Heart right ventricle (tissue), 16 donors: ENCODE measurements at regions not wholly inside any gene's neighbourhood (a gene's known extent, or its start where the extent isn't known, plus 50 kb on each side); places are given as distances from the start of the nearest gene placed in this dataset.
"Not testable (repeated sequence)": the region's sequence is repeated elsewhere in the genome, so short reads cannot be mapped to it uniquely, and the experiment has no call there.

Source experiments
- ATAC-seq, 8 donors: fragments of 200-7000 bp; cut with Tn5 transposase; one replicate each; pipeline ENCODE4 v1.9.1; 2020; ENCODE audit warnings: mild to moderate bottlenecking in 8 of 8, moderate library complexity in 8 of 8, moderate number of reproducible peaks in 1 of 8
- DNase-seq, 2 donors: peaks; one replicate each; pipeline ENCODE4 v3.0.0-alpha.2; 2020
- H3K27ac ChIP-seq, 10 donors: fragments of 200-600 bp; sonication (generic) in 2 of 10; one replicate each; pipeline versions ENCODE4 v1.5.0 to v1.8.0; 2020 to 2022; ENCODE audit warnings: mild to moderate bottlenecking in 3 of 10
- H3K27me3 ChIP-seq, 7 donors: fragments of 200-600 bp; one replicate each; pipeline ENCODE4 v1.8.0; 2021 to 2022; ENCODE audit warnings: mild to moderate bottlenecking in 2 of 7
- H3K36me3 ChIP-seq, 9 donors: fragments of 200-600 bp; sonication (generic) in 1 of 9; one replicate each; pipeline versions ENCODE4 v1.5.0 to v1.8.0; 2020 to 2022; ENCODE audit warnings: mild to moderate bottlenecking in 2 of 9
- H3K4me1 ChIP-seq, 9 donors: fragments of 200-600 bp; sonication (generic) in 1 of 9; one replicate each; pipeline versions ENCODE4 v1.5.0 to v1.8.0; 2020 to 2022; ENCODE audit warnings: mild to moderate bottlenecking in 4 of 9
- H3K4me3 ChIP-seq, 10 donors: fragments of 200-600 bp; sonication (generic) in 2 of 10; one replicate each; pipeline versions ENCODE4 v1.5.0 to v1.8.0; 2020 to 2022; ENCODE audit warnings: mild to moderate bottlenecking in 7 of 10, moderate library complexity in 2 of 10
- H3K9me3 ChIP-seq, 11 donors: fragments of 200-600 bp in 10 of 11; sonication (generic) in 2 of 11; one replicate each; pipeline versions ENCODE4 v1.5.0 to v1.8.0; 2013 to 2022; ENCODE audit warnings: mild to moderate bottlenecking in 2 of 11, control low read depth in 1 of 11, moderate library complexity in 1 of 11
- WGBS, 2 donors: extraction: QIAGEN DNeasy Blood & Tissue Kit; methylation state at CpG; one replicate each; pipeline ENCODE4 v1.1.7; 2013; ENCODE audit warnings: inconsistent platforms in 1 of 2; 5-methylcytosine and 5-hydroxymethylcytosine counted together
- intact Hi-C, 10 donors: fragments of 100-400 bp; cut with DNase I; formaldehyde crosslinking; loops; one replicate each; pipeline versions ENCODE4 v1.11.1 to v1.14.2; 2022
- TF ChIP-seq, protein P1 (sequence below), 9 donors: fragments of 200-600 bp; sonication (generic) in 2 of 9; IDR thresholded peaks; one replicate each; pipeline versions ENCODE4 v1.5.0 to v1.8.0; 2021 to 2022; ENCODE audit warnings: antibody characterized with exemption in 9 of 9, mild to moderate bottlenecking in 5 of 9, moderate library complexity in 1 of 9
- donor health status: Arrhythmogenic right ventricular cardiomyopathy.
- donor health status: ischemic (EF 13 %, LVEDD 7.1; RV severe dilation, severe dysfunction).
- donor health status: healthy with polysubstance abuse.
- donor health status: DM: no; HTN: yes; CAD: no.
- donor health status: DM: no; HTN: no; CAD: no.
- donor health status: ischemic (EF 25% LVEDD 6.9; RV normal size, moderate dysfunction).
- donor health status: ischemic (EF 25% LVEDD 5.7; RV mildly dilated, moderate dysfunction).
- donor health status: healthy.
- donor health status: DM: yes; HTN: yes; CAD: no.
- donor health status: Ischemic cardiomyopathy.
- donor health status: ischemic (EF 35%, LVEDD 5.7; RV mildly dilated, moderate dysfunction).
- donor health status: nonischemic (EF 11% LVEDD 7.7; RV severe dilation, severe dysfunction).
- donor health status: DM: yes; HTN: yes; CAD: no.
- donor health status: PGD.
- donor health status: ischemic (EF 29% LVEDD 5.4; RV normal size, mild dysfunction).
- donor health status: nonischemic (EF 23%, LVEDD 6.1; RV moderate dilation, normal function).

DNA sequence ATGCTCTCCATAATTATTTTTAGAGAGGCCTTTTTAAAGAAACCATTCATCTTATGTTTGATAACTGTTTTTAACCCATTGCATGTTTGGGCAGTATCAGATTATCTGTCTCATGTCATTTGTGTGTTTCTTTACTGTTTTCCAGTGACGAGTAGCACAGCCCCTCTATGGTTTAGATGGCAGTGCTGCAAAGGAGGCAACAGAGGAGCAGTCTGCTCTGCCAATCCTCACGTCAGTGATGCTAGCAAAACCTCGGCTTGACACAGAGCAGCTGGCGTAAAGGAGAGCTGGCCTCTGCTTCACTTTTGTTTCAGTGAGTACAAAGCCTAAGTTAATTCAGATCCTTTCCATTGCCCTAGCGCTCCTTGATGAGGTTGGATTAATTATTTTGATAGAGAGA lies 80.4 kb upstream of the GARIN1A start:
- ATAC-seq (peak in 5 of 8 donors; percentile 42 to 76 (median 55)), DNase-seq (peak in 1 of 2 donors; percentile 11)
- TF ChIP-seq, protein P1, sequence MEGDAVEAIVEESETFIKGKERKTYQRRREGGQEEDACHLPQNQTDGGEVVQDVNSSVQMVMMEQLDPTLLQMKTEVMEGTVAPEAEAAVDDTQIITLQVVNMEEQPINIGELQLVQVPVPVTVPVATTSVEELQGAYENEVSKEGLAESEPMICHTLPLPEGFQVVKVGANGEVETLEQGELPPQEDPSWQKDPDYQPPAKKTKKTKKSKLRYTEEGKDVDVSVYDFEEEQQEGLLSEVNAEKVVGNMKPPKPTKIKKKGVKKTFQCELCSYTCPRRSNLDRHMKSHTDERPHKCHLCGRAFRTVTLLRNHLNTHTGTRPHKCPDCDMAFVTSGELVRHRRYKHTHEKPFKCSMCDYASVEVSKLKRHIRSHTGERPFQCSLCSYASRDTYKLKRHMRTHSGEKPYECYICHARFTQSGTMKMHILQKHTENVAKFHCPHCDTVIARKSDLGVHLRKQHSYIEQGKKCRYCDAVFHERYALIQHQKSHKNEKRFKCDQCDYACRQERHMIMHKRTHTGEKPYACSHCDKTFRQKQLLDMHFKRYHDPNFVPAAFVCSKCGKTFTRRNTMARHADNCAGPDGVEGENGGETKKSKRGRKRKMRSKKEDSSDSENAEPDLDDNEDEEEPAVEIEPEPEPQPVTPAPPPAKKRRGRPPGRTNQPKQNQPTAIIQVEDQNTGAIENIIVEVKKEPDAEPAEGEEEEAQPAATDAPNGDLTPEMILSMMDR (IDR thresholded peaks at IDR 0.05): no peak
- no peak overlapping the region for H3K27ac ChIP-seq
- no peaks in the 10 kb centered on the region for H3K27me3 ChIP-seq
- no peaks in the 10 kb centered on the region for H3K9me3 ChIP-seq
- peaks cover 0 to 65% (median 10%) of the 10 kb centered on the region in 9 donors for H3K36me3 ChIP-seq
- WGBS, 2 donors: 60 to 76% methylated on average over 5 of the region's 5 CpGs
- intact Hi-C loops: no loop called here
- H3K4me1 ChIP-seq: peaks cover 0 to 4% (median 0%) of the 10 kb centered on the region in 9 donors
- no peak overlapping the region for H3K4me3 ChIP-seq

DNA sequence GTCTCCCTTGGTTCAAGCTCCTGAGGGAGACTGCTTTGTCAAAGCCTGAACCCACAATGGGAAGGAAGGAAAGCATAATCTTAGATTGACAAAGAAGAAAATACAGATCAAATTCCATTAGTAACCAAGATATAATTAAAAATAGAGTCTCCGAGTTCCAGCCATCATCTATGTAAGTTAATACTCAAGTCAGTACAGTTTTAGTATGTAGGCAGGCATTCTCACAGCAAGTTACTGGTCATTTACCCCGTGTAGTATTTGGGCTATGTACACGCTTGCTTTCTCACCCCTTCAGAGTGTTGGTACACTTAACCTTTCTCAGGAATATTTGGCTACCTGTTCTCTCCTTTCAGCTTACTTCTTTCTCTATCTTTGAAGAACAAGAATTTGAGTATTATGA lies 79.9 kb upstream of the GARIN1A start:
- peaks cover 0 to 68% (median 10%) of the 10 kb centered on the region in 9 donors for H3K36me3 ChIP-seq
- H3K4me3 ChIP-seq, intact Hi-C loops, H3K4me1 ChIP-seq, H3K9me3 ChIP-seq, DNase-seq, H3K27ac ChIP-seq, H3K27me3 ChIP-seq, ATAC-seq: not testable (repeated sequence)
- 97 to 100% methylated on average over 2 of the region's 3 CpGs for WGBS, 2 donors

DNA sequence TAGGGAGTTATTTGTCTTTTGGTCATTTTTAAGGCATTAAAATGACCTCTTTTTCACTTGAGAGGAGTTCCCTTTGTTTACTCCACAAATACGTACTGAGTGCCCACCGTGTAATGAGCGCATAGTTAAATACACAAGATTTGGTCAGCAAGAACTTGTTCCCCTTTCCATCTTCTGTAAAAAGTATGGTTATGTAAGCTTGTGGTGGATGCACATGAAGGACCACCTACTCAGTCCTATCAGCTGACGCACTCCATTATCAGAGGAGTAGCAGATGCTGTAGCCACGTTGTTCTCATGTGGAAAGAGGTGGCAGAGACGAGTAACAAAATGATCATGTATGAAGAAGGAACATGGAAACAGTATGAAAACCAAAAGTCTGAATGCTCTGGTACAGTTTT lies 78.0 kb upstream of the GARIN1A start:
- H3K9me3 ChIP-seq: not testable (repeated sequence)

DNA sequence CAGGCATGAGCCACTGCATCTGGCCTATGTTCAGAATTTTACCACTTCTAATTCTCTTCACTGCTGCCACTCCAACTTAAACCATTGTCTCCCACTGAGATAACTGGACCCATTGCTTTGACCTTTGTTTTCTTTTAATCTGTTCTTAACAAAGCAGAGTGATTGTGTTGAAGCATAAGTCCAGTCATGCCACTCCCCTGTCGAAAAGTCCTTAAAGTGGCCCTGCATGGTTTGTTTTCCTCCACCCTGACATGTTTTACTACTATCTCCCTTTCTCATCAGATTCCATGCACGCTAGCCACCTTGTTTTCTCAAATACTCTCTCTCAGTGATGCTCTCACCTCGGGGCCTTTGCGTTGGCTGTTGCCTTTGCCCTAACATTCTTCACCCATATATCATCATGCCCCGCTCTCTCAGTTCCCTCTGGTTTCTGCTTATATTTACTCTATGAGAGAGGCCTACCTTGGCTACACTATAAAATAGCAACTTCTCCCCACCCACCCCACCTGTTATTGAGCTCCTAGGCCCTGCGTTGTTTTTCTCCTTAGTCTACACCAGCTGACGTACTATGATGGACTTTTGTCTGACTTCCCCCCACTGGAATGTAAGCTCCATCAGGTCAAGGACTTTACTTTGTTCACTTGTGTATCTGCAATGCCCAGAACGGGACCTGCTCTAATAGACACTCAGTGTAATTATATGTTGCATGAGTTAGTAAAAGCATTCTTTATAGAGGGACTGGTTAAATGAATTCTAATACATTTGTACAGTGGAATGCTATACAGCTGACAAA lies 75.6 kb upstream of the GARIN1A start:
- H3K4me1 ChIP-seq: peaks cover 0 to 14% (median 0%) of the 10 kb centered on the region in 9 donors
- DNase-seq, intact Hi-C loops, H3K27me3 ChIP-seq, H3K9me3 ChIP-seq, H3K4me3 ChIP-seq, H3K27ac ChIP-seq: not testable (repeated sequence)
- WGBS, 2 donors: 86 to 93% methylated on average over 8 of the region's 8 CpGs
- peak in 1 of 8 donors; percentile 22 for ATAC-seq
- peaks cover 0 to 72% (median 10%) of the 10 kb centered on the region in 9 donors for H3K36me3 ChIP-seq

More for the DNA sequence above, 78.0 kb upstream of the GARIN1A start:
- H3K4me3 ChIP-seq, H3K27me3 ChIP-seq, DNase-seq, intact Hi-C loops, H3K4me1 ChIP-seq, ATAC-seq: not testable (repeated sequence)
- peak overlapping the region in 1 of 10 donors; percentile 26 for H3K27ac ChIP-seq
- H3K36me3 ChIP-seq: peaks cover 0 to 73% (median 10%) of the 10 kb centered on the region in 9 donors
- 83 to 86% methylated on average over 6 of the region's 6 CpGs for WGBS, 2 donors

DNA sequence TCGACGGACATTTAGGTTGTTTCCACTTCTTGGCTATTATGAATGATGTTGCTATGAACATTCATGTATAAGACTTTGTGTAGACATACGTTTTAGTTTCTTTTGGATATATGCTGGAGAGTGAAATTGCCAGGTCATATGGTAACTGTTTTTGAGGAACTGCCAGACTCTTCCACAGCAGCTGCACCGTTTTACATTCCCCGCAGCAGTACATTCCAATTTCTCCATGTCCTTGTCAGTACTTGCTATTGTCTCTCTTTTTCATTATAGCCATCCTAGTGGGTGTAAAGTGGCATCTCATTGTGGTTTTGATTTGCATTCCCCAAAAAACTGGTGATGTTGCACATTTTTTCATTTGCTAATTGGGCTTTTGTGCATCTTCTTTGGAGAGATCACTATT lies 73.1 kb upstream of the GARIN1A start:
- DNase-seq, H3K9me3 ChIP-seq, intact Hi-C loops, H3K4me3 ChIP-seq, H3K27ac ChIP-seq, ATAC-seq, H3K4me1 ChIP-seq, H3K27me3 ChIP-seq: not testable (repeated sequence)
- WGBS, 2 donors: 69 to 71% methylated on average over 5 of the region's 5 CpGs
- peaks cover 0 to 54% (median 0%) of the 10 kb centered on the region in 9 donors for H3K36me3 ChIP-seq

DNA sequence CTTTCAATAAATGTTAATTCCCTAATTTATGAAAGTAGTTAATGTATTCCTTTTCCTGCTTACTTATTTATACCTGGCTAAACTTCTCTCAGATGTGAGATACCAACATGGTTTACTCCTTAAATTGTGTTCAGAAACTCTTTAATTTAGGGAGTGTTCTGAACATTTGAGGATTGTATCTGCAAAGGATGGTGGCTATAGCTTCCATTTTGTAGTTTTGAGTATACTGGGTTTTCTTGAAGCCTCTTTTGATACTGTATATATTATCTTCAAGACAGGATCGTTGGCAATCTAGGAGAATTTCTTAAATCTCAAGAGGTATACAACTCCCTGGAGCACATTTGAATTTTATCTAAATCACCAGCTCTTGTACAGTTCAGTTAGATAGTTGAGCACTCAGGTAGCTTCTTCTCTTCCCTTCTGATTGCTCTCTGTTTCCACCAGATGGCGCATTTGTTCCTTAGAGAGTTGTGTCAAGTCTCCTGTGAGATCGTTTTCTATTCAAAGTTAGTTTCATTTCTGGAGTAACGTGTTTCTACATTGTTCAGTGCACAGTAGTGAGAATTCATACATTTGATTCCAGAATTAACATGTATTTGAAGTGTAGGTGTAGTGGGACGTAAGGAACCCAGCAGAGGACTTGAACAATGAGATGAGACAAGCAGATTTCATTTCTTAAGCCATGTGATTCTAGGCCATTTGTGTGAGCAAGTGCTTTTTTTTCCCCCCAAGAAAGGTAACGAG lies 63.2 kb upstream of the GARIN1A start:
- H3K4me3 ChIP-seq, H3K27me3 ChIP-seq, H3K4me1 ChIP-seq, H3K9me3 ChIP-seq: not testable (repeated sequence)
- intact Hi-C loops: loop anchor here in 7 of 10 donors (5.0 to 10.0 kb wide), 2 partner anchors 273 to 276 kb away; no protein-coding TSS in a partner anchor
- H3K36me3 ChIP-seq: peaks cover 0 to 80% (median 0%) of the 10 kb centered on the region in 9 donors
- ATAC-seq: peak; percentile 69 to 79 (median 73)
- TF ChIP-seq, protein P1 (IDR thresholded peaks at IDR 0.05): peak; percentile 34 to 73 (median 60)
- H3K27ac ChIP-seq: peak overlapping the region in 1 of 10 donors; percentile 20
- WGBS, 2 donors: 10 to 14% methylated on average over 6 of the region's 6 CpGs
- peak in 1 of 2 donors; percentile 40 for DNase-seq

DNA sequence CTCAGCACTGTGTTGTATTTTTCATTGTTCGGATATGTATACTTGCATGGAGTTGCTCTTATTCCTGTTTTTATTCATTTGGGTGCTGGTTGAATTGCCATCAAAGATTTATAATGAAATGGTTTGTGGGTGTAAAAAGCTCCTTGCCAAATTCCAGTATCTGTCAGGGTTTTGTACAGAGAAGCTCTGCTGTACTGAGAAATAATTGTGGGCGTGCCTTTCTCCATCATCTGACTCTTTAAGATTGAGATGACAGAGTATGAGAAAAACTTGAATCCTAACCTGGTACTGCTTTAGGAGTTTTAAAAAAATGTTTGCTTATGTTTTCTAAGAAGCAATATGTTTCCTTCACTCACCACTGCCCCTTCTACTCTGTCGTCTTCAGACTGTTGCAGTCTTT lies 58.7 kb upstream of the GARIN1A start:
- H3K4me1 ChIP-seq, H3K27ac ChIP-seq, H3K9me3 ChIP-seq, H3K27me3 ChIP-seq, H3K4me3 ChIP-seq, DNase-seq, ATAC-seq: not testable (repeated sequence)
- WGBS, 2 donors: 93 to 94% methylated on average over 3 of the region's 3 CpGs
- H3K36me3 ChIP-seq: peaks cover 0 to 95% (median 5%) of the 10 kb centered on the region in 9 donors
- intact Hi-C loops: loop anchor here in 1 of 10 donors (5.0 kb wide), 1 partner anchor 269 kb away; no protein-coding TSS in a partner anchor

DNA sequence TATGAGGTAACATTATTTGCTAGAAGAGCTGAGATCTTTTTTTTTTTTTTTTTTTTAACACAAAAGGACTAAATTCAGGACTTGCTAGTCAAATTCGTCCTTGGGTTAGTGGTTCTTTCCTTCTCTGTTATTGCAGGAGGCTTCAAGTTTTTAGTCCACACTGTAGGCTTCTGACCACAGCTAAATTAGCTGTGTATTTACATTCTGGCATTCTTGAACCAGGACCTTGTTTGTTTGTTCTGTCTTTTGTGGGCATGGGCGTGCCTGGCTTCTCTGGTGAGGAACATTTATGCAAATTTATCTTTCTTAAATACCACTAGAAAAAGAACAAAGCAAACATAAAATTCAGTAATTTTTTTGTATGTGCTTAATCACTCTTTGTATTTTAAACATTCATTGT lies 57.3 kb upstream of the GARIN1A start:
- not testable (repeated sequence) for ATAC-seq, H3K4me3 ChIP-seq, DNase-seq, H3K27me3 ChIP-seq, H3K9me3 ChIP-seq, H3K4me1 ChIP-seq, H3K27ac ChIP-seq
- WGBS, 2 donors: 89 to 94% methylated on average over 2 of the region's 2 CpGs
- H3K36me3 ChIP-seq: peaks cover 0 to 99% (median 16%) of the 10 kb centered on the region in 9 donors
- intact Hi-C loops: loop anchor here in 1 of 10 donors (5.0 kb wide), 1 partner anchor 267 kb away; no protein-coding TSS in a partner anchor

DNA sequence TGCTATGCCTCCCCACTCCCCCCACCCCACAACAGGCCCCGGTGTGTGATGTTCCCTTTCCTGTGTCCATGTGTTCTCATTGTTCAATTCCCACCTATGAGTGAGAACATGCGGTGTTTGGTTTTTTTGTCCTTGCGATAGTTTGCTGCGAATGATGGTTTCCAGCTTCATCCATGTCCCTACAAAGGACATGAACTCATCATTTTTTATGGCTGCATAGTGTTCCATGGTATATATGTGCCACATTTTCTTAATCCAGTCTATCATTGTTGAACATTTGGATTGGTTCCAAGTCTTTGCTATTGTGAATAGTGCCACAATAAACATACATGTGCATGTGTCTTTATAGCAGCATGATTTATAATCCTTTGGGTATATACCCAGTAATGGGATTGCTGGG lies 55.3 kb upstream of the GARIN1A start:
- intact Hi-C loops: not testable (repeated sequence)

More for the DNA sequence above, 55.3 kb upstream of the GARIN1A start:
- not testable (repeated sequence) for DNase-seq, H3K4me3 ChIP-seq, ATAC-seq, H3K27ac ChIP-seq, H3K9me3 ChIP-seq, H3K27me3 ChIP-seq, H3K4me1 ChIP-seq
- WGBS, 2 donors: 95 to 98% methylated on average over 4 of the region's 4 CpGs
- peaks cover 0 to 99% (median 26%) of the 10 kb centered on the region in 9 donors for H3K36me3 ChIP-seq
